ENCODE measurements at regions not wholly inside any gene's neighbourhood (a gene's known extent, or its start where the extent isn't known, plus 50 kb on each side); places are given as distances from the start of the nearest gene placed in this dataset.
"Not testable (repeated sequence)": the region's sequence is repeated elsewhere in the genome, so short reads cannot be mapped to it uniquely, and the experiment has no call there.

GRCh38 chrX:25503826-25504225, 488.1 kb upstream of the ARX start:
- no peak for DNase-seq (ENCODE audit: low read depth in 2 of 2)

DNA sequence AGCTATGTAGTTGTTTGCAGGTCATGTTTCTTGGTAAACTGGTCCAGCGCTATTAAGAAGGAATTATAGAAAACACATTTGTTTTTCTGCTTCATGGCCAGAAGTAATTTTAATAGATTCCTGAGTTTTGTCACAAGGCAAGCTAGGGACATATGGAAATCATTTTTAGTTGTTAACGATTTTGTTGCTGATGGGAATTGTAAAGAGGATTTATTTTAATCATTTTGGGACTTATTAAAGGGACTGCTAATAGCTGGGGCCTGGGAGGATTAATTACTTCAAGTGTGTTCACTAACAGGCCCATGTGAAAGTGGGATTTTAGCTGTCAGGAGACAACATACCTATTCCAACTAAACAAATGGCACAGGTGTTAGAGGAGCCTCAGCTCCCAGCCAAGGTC, 492.0 kb upstream of the ARX start:
- DNase-seq (ENCODE audit: low read depth in 2 of 2) = no peak

DNA sequence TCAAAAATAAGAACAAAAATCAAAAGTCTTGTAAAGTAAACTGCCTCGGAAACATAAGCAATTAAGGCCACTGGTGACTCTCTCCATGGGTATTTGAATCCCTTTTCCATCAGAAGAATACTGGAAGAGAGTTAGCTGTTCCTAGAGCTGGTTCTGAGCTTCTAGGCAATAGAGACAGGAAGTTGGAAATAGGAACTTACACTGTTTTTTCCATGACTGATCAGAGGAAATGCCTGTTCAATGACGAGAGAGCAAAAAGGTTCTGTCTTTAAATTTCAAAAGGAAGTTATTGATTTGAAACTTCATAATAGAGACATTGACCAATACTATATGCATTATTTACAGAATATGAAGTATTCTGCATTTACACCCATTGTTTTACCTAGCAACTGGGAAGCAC, 503.5 kb upstream of the ARX start:
- no peak for DNase-seq (ENCODE audit: low read depth in 2 of 2)

DNA sequence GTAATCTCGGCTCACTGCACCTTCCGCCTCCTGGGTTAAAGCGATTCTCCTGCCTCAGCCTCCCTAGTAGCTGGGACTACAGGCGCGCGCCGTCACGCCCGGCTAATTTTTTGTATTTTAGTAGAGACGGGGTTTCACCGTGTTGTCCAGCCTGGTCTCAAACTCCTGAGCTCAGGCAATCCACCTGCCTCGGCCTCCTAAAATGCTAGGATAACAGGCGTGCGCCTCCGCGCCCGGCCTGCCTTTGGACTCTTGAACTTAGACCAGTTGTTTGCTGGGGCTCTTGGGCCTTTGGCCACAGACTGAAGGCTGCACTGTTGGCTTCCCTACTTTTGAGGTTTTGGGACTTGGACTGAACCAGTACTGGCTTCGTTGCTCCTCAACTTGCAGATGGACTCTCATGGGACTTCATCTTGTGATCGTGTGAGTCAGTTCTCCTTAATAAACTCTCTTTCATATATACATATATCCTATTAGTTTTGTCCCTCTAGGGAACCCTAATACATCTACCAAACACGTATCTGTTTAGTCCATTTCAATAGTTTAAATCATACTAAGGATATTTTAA, 506.8 kb upstream of the ARX start:
- DNase-seq (ENCODE audit: low read depth in 2 of 2) = not testable (repeated sequence)

- peak in 1 of 2 experiments; percentile 13 for DNase-seq (ENCODE audit: low read depth in 2 of 2)
Observed at GRCh38 chrX:25523574-25524540, 508.1 kb upstream of the ARX start.

DNA sequence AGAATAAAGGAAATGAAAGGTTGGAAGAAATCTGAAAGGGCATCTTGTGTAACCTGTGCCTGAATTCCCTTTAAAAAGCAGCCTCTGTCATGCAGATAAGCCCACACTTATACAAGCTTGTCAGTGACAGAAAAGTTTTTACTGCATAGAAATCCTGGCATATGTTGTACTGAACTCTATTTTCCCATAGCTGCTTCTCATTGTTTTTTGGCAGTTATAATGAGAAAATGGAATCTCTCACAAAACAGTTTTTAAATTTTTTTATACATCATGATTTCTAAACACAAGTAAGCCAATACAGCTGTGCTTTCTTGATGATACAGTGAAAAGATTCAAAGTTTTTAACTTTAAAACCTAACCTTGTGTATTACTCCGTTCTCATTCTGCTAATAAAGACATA, 511.4 kb upstream of the ARX start:
- DNase-seq (ENCODE audit: low read depth in 2 of 2) = no peak

- no peak for DNase-seq (ENCODE audit: low read depth in 2 of 2)
Observed at GRCh38 chrX:25527596-25527995, 511.8 kb upstream of the ARX start.

DNA sequence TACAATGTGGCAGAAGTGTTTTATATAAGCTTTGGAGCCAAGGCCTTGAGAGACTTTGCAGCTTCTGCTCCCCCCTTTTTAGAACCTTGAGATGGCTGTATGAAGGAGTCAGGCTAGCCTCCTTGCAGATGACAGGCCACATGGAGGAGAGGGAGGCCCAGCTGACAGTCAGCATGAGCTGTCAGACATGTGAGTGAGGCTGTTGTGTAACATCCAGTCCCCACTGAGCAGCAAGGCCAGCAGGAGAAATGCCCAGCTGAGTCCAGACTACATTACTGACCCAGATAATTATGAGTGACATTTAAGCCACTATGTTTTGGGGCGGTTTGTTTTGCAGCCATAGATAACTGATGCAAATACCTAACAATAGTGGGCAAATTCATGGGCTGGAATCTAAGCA, 515.3 kb upstream of the ARX start:
- DNase-seq (ENCODE audit: low read depth in 2 of 2) = no peak

- no peak for DNase-seq (ENCODE audit: low read depth in 2 of 2)
Observed at GRCh38 chrX:25534091-25534490, 518.3 kb upstream of the ARX start.

DNA sequence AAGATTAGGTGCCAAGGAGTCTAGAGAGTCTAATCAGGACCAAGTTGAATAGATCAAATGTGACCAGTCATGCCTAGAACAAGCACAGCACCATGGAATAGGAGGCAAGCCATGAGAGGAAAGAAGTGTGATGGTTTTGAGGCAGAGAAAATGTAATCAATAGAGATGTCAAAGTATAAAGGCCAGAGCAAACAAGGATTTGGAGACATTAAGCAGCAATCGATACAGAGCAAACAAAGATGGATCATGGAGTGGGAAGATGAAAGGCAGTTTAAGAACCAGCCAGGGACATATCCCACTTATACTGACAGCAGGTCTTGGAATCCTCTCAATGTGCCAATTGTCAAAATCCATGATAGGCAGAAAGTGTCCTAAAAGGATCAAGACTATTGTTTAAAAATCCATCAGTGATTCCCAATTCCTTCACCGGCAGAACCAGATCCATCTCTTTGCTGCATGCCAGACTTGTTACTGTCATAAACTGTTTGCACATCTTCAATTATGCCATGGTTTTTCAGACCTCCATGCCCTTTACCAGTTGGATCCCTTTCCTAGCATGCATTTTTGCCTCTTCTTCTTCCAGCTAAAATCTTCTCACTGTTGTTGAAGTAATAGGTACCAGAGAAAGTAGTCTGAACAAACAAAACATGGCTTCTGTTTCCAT, 520.7 kb upstream of the ARX start:
- no peak for DNase-seq (ENCODE audit: low read depth in 2 of 2)

DNA sequence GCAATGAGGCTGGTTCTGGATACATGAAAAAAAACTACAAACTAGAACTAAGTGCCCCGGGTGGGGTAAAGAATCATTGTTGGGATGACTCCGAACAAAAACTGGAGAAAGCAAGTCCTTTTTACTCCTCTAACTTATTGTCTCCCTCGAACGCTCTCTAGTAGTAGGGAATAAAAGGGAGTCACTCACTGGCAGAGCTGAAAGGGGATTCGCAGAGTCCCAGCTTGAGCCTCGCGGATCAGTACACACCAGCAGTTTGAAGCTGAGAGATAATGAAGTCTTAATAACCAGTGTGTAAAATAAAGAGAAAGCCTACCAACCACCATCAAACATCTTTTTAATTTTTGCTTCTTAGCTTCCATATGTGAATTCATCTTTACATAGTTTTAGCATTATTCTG, 521.9 kb upstream of the ARX start:
- DNase-seq (ENCODE audit: low read depth in 2 of 2) = no peak

DNA sequence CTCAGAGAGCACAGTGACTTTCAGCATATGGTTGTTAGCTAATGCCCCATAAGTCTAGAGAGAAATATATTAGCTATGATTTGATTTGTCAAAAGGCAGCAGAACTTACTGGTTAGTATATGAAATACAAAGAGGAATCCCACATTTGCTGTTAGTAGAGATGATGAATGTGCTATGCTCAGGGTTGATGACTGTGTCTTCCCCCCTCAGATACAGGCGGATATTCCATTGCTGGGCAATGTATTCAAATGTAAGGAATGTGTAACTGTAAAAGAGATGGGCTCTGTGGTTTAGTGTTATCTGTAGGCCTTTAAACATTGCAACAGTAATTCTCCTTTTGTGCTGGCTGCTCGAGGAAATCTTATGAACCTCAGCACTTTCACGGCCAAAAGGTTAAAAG, 528.9 kb upstream of the ARX start:
- peak; percentile 32 to 36 for DNase-seq (ENCODE audit: low read depth in 2 of 2)

DNA sequence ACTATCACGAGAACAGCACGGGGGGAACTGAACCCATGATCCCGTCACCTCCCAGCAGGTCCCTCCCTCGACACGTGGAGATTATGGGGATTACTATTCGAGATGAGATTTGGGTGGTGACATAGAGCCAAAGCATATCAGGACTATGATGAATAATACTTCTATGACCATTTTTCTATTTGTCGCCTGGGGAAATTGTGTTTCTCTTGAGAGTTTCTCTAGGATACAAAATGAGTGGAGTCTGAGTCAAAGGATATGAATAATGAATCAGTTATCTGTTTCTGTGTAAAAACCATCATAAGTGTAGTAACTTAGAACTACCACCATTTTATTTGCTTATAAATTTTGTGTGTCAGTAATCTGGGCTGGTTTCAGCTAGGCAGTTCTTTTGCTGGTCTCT, 533.0 kb upstream of the ARX start:
- DNase-seq (ENCODE audit: low read depth in 2 of 2) = no peak

DNA sequence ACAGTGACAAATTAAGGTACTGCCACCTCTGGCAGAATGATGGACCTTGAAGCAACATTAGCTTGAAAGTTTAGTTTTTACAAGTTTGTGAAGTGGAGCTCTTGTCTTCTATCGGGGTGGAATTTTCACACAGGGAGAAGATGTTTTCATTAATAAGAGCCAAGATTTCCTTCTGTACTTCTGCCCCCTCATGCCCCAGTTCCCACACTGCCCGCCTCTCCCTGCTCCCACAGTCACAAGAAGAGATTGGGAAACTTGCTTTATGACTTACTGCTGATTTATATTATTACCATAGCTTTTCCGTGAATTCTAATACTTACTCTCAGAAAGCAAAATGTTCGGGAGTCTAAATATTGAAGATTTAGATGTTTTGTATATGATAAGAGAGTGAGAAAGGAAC, 539.8 kb upstream of the ARX start:
- DNase-seq (ENCODE audit: low read depth in 2 of 2) = no peak

GRCh38 chrX:25558137-25558536, 542.4 kb upstream of the ARX start:
- DNase-seq (ENCODE audit: low read depth in 2 of 2) = no peak

DNA sequence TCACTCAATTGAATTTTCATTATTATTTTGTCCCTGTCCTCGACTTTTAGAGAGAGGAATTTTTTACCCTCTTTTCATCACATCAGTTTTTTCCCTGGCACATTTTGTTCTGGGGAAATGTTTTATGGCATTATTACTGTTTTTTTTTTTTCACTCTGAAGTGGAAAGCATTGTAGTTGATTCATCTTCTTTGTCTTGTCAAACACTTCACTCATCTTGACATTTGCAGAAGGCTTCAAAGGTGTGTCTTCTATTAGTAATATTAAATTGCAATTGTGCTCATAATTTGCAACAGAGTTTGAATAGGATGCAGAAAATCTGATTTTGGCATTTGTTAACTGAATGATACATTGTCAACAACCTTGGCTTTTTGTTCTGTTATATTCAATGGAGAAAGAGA, 545.4 kb upstream of the ARX start:
- DNase-seq (ENCODE audit: low read depth in 2 of 2) = no peak

DNA sequence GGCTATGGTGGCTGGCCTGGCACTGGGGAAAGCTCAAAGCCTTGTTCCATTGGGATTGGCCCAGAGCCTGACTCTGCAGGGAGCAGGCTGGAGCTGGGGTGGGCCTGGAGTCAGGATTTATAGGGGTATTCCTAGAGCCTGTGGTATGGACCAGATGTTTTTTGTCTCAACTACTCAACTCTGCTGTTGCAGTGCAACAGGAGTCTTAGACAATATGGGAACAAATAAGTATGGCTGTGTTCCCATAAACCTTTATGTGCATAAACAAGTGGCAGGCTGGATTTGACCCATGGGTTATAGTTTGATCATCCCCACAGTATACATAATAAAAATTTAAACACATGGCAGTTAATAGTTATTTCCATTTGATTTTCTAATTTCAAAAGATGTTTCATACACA, 557.9 kb upstream of the ARX start:
- no peak for DNase-seq (ENCODE audit: low read depth in 2 of 2)

DNA sequence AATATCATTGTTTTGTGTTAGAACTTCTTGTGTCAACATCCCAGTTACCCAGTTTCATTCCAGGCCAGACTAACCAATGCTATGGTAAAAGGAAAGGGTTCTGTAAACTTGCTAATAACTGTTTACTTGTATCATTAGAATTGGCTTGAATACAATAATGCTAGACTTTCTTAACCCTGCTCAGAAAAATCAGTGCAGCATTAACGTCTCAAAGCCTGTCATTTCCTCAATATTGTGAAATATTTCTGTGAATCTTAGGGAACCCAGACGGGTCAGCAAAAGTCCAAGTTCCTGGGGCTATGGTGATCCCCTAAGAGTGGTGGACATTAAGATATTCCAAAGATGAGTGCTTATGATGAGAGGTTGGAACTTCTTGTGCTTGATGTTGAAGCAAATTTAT, 541.2 kb upstream of the MAGEB18 start:
- no peak for DNase-seq (ENCODE audit: low read depth in 2 of 2)

DNA sequence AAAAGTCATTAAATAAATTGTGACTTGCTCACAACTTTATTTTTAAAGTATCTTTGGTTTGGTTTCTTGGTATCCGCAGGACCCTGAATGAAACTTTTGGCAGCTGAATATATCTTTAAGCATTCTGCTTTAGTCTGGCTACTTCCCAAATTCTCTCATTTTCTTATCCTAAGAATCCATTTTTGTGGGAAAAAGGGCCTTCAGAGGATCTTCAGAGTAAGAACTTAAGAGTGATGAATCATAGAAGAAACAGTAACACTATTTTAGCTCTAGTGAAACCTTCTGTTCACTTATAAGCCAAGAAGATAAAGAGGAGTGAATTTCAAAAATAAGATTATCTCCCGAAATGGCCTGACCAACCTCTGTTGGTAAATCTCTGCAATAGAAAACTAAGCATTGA, 540.6 kb upstream of the MAGEB18 start:
- no peak for DNase-seq (ENCODE audit: low read depth in 2 of 2)

DNA sequence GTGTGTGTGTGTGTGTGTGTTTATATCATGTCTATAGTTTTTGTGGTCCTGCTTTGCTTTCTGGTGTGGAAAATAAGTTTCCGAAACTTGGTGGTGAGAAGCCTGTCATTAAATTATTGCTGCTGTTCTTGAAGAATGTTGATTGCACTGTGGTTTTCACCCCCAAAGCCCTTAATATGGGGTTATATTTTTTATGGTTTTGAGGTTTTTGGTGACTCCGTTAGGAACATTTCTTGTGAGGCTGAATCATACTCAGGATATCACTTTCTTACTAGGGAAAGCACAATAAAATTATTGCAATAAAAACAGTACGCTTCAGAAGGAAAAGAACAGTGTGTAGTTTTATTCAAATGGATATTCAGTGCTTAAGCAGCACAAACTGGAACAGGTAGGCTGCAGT, 539.1 kb upstream of the MAGEB18 start:
- DNase-seq (ENCODE audit: low read depth in 2 of 2) = peak in 1 of 2 experiments; percentile 20

GRCh38 chrX:25600776-25601175, 537.4 kb upstream of the MAGEB18 start:
- DNase-seq (ENCODE audit: low read depth in 2 of 2) = peak in 1 of 2 experiments; percentile 28

GRCh38 chrX:25601323-25601722, 536.8 kb upstream of the MAGEB18 start:
- DNase-seq (ENCODE audit: low read depth in 2 of 2) = no peak

- no peak for DNase-seq (ENCODE audit: low read depth in 2 of 2)
Observed at GRCh38 chrX:25618248-25618647, 519.9 kb upstream of the MAGEB18 start.

Measured in fibroblast of skin of left quadriceps (primary cell).